ENCODE measurements at regions not wholly inside any gene's neighbourhood (a gene's known extent, or its start where the extent isn't known, plus 50 kb on each side); places are given as distances from the start of the nearest gene placed in this dataset.

DNA sequence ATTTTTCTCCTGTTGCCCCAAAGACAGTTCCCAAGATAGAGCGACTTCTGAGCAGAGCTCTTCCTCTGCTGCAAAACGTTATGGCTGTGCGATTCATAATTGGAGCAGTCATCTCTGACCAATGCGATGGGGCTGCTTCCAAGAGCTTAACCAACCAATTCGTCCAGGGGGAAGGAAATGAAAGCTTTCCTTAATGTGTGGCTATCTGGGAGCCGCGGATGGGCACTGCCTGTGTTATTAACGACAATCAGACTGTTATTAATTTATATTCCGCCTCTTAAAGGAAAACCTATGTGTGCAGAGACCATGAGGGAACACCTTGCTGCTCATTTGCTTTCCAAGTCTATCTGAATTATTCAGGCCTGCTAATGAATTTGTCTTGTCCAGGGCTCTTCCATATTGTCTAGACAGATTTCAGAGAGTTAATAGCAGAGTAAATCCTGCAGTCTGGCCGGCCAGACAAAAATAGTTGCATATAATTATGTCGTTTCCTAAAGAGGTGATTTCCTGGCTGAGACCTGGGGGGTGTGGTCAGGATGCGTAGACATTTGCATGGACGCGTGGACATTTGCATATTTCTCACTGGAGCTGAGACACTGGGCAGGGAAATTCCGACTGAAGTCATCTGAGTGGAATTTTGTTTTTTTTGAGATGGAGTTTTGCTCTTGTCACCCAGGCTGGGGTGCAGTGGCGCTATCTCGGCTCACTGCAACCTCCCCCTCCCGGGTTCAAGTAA lies 135.4 kb downstream of the HMX1 start:
- no peak for DNase-seq

GRCh38 chr4:8735236-8736089 lies 136.2 kb downstream of the HMX1 start:
- DNase-seq = no peak

GRCh38 chr4:8732681-8733243 lies 138.9 kb downstream of the HMX1 start:
- no peak for DNase-seq

DNA sequence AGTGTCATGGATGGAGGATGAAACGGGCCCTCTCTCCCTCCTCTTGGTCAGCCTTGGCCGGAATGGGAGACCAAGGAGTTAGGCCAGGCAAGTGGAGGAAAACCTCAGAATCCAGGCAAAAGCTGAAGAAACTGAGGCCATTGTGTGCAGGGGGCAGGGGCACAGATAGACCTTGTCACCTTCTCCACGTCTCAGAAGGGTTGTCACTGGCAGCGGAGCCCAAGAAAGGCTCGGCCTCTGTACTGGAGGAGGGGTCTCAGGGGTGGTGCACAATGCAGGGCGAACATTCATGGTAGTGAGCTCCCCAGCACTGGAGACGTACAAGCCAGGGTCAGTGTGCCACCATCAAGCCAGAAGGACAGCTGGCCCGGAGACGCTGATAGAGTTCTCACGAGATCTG lies 139.5 kb downstream of the CPZ start:
- DNase-seq = no peak

- no peak for DNase-seq
Measured at GRCh38 chr4:8731364-8731763, 138.8 kb downstream of the CPZ start.

GRCh38 chr4:8730681-8731080 lies 138.1 kb downstream of the CPZ start:
- no peak for DNase-seq

DNA sequence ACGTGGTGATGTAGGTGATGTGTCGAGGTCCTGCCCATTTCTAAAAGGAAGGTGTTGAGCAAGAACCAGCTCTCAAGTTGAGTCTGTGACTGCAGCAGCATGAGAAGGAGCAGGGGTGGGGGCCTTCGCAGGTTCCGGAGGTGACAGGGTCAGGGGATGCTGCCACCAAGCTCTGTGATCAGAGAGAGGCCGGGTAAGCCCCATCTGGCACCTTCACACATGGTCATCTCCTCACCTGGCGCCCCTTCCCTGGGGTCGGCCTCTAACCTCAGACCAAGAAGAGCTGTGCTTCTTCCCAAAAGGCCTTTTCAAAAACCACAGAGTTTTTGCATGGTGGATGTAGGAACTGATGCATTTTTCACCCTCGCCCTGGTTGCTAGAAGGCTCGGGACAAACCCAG lies 137.6 kb downstream of the CPZ start:
- DNase-seq = no peak

- no peak for DNase-seq
Measured at GRCh38 chr4:8729408-8730149, 137.0 kb downstream of the CPZ start.

DNA sequence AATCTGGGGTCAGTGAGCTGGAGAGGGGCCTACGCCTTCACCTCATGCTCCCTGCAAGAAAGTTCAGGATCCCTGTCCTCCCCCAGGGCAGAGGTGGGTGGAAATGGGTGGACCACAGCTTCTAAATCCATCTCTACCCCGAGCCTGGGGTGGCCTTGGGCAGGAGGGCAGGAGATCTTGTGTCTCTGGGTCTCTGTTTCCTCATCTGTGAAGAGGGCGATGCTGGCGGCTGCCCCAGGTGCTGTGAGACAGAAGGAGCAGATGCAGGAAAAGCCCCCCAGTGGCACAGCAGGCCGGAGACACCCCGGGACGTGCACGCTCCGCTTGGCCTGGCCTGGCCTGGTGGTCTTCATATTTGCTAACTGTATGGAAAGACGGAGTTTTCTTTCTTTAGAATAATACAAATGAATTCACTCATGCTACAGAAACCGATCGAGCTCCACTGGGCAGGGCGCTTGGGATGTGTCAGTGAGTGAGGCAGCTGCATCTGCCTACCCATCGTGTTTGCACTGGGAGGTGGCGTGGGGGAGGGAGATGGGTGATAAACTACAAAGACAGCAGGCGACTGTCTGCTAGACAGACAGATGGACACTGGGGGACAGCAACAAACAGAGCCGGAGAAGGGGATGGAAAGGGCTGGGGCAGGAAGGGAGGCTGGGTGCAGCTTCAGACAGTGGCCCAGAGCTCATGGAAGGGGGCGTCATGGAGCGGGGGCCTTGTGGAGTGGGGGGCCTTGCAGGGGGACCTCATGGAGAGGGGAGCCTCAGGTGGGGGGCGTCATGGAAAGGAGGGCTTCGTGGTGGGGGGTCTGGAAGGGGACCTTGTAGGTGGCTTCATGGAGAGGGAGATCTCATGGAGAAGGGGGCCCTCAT lies 136.2 kb downstream of the CPZ start:
- DNase-seq = no peak

- DNase-seq = no peak
Measured at GRCh38 chr4:8727546-8728510, 135.3 kb downstream of the CPZ start.

DNA sequence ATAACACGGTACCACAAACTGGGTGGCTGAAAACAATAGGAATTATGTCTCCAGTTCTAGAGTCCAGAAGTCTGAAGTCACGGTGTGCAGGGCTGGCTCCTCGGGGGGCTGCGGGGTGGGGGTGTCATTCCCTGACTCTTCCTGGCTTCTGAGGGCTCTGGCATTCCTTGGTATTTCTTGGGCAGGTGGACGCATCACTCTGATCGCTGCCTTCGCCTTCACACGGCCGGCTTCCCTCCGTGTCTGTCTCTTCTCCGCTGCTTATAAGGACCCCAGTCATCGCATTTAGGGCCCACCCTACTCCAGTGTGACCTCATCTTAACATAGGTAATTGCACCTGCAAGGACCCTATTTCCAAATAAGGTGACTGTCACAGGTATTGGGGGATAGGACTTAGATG lies 134.6 kb downstream of the CPZ start:
- no peak for DNase-seq

- DNase-seq = no peak
Measured at GRCh38 chr4:8726344-8726851, 133.8 kb downstream of the CPZ start.

DNA sequence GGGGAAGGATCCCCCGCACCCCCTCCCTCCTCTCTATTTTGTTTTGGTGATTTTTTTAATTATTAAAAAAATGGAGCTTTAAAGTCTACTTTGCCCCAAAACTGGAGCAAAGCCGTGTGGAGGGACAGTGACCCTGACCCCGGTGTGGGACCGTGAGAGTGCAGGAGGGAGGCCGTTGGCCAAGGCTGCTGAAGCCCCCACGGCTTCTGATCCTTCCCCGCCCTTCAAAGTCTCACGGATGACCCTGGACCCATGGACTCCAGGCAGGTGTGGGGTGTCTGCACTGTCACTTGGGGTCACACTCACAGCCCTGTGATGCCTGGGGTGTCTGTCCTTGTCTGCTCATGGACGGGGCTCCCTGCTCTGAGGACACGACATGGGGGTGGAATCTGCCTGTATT lies 133.3 kb downstream of the CPZ start:
- no peak for DNase-seq

DNA sequence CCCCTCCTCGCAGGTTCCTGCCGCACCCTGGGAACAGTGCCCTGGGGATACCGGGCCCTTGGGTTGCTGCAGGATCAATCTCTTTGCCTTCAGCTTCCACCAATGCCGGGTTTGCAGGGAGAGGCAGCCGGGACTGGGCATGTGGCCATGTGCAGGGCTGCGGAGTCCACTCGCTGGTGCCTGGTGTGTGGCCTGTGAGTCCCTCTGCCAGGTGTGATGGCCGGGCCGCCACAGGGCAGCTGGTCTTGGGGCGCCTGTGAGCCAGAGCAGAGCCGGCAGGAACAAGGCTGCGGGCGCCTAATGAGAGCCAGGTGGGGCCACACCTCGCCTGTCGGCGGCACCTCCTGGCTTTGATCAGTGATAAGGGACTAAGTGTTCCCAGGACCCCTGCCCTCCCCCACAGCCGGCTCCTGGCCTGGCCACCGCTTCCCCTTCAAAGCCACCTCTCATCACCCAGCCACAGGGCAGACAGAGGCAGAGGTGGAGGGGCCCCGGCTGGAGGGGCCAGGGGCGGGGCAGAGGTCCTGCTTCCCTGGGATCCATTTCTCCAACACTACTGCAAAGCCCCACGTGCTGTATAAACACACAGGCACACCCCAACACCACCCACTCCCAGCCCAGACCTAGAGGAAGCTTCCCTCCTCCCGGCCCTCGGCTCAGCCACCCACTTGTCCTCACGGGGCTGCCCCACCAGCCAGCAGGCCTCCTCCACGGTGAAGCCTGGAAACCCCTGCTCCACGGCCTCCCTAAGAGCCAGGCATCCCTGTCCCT lies 132.7 kb downstream of the CPZ start:
- no peak for DNase-seq

DNA sequence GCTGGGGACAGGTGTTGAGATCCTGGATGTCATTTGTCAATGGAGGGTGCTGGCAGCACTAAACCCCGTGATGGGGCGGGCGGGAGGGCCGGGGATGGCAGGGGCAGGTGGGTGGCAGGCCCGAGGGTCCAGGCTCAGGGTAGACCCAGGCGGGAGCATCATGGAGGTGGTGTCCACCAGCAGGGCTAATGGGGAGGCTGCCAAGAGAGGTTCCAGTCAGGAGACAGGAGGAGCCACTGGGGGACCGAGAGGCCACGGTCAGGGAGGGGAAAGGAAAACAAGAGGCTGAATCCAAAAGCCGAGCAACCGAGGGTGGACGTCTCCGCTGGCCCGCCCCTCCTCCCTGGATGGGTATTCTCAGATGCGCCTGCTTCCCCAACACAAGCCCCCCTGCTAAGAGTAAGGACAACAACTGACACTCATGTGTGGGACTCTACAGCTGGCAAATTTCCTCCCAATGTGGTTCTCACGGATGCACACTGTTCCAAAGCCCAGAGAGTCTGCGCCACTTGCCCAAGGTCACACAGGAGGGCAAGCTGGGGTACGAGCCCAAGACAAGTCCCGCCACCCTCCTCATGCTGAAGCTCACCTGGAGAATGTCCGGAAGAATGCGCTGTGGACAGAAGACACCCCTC lies 132.0 kb downstream of the CPZ start:
- no peak for DNase-seq

- DNase-seq = no peak
Measured at GRCh38 chr4:8723222-8723980, 130.8 kb downstream of the CPZ start.

GRCh38 chr4:8722556-8722955 lies 130.0 kb downstream of the CPZ start:
- DNase-seq = no peak

All from nucleus accumbens (tissue), 56 donors.